Type B pancreatic cell (in vitro differentiated cells): ENCODE measurements at regions not wholly inside any gene's neighbourhood (a gene's known extent, or its start where the extent isn't known, plus 50 kb on each side); places are given as distances from the start of the nearest gene placed in this dataset.

Experiments used
- DNase-seq: peaks from one replicate; pipeline ENCODE4 v3.0.0; 2021; ENCODE audit warnings: mixed read lengths; ENCODE audit not compliant: unreplicated experiment; ENCODE audit errors: extremely low spot score
- H3K27ac Mint-ChIP-seq: 2 replicates; pipeline ENCODE4 v1.8.0; 2021; ENCODE audit warnings: mild to moderate bottlenecking, mixed read lengths
- H3K27me3 Mint-ChIP-seq: 2 replicates; pipeline ENCODE4 v1.8.0; 2021; ENCODE audit warnings: mixed read lengths
- H3K36me3 Mint-ChIP-seq: 2 replicates; pipeline ENCODE4 v1.8.0; 2021; ENCODE audit warnings: mixed read lengths
- H3K4me1 Mint-ChIP-seq: one replicate; pipeline ENCODE4 v1.8.0; 2021; ENCODE audit warnings: mixed read lengths; ENCODE audit not compliant: unreplicated experiment
- H3K4me3 Mint-ChIP-seq: 2 replicates; pipeline ENCODE4 v1.8.0; 2021; ENCODE audit warnings: mild to moderate bottlenecking, mixed read lengths
- H3K9me3 Mint-ChIP-seq: 2 replicates; pipeline ENCODE4 v1.8.0; 2021; ENCODE audit warnings: mixed read lengths
- CTCF ChIP-seq: fragments of 200-600 bp; sonication (generic); conservative IDR thresholded peaks from 2 replicates; pipeline ENCODE4 v1.5.0; 2021; ENCODE audit warnings: antibody characterized with exemption, mild to moderate bottlenecking

DNA sequence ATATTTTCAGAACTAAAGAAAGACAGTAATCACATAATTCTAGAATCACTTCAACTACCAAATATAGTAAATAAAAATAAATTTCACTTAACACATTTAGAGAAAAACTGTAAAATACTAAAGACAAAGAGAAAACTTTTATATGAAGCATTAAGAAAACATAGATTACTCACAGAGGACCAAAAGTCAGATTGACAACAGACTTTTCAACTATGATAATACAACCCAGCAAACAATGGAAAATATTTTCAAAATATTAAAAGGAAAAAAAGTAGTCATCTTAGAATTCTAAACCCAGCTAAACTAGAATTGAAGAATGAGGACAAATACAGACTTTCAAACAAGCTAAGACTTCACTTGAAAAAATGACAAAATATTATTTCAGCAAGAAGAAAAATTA, 164.8 kb upstream of the ARID1B start:
- Mint-ChIP-seq H3K36me3 (no peaks in the 10 kb centered on the region), H3K27me3 (no peaks in the 10 kb centered on the region), H3K4me3 (no peak overlapping the region), H3K27ac (no peak overlapping the region), H3K4me1 (peaks cover 3% of the 10 kb centered on the region), H3K9me3 (peaks cover 11% of the 10 kb centered on the region)
- no peak for TF ChIP-seq CTCF
- DNase-seq, result no peak

GRCh38 chr6:156602066-156602385, 175.2 kb upstream of the ARID1B start:
- no peak for DNase-seq
- H3K9me3 Mint-ChIP-seq, result no peaks in the 10 kb centered on the region
- peaks cover 25% of the 10 kb centered on the region for H3K4me1 Mint-ChIP-seq
- no peak overlapping the region for H3K4me3 Mint-ChIP-seq
- no peaks in the 10 kb centered on the region for H3K36me3 Mint-ChIP-seq
- no peak overlapping the region for H3K27ac Mint-ChIP-seq
- peaks cover 11% of the 10 kb centered on the region for H3K27me3 Mint-ChIP-seq
- TF ChIP-seq CTCF, result no peak

DNA sequence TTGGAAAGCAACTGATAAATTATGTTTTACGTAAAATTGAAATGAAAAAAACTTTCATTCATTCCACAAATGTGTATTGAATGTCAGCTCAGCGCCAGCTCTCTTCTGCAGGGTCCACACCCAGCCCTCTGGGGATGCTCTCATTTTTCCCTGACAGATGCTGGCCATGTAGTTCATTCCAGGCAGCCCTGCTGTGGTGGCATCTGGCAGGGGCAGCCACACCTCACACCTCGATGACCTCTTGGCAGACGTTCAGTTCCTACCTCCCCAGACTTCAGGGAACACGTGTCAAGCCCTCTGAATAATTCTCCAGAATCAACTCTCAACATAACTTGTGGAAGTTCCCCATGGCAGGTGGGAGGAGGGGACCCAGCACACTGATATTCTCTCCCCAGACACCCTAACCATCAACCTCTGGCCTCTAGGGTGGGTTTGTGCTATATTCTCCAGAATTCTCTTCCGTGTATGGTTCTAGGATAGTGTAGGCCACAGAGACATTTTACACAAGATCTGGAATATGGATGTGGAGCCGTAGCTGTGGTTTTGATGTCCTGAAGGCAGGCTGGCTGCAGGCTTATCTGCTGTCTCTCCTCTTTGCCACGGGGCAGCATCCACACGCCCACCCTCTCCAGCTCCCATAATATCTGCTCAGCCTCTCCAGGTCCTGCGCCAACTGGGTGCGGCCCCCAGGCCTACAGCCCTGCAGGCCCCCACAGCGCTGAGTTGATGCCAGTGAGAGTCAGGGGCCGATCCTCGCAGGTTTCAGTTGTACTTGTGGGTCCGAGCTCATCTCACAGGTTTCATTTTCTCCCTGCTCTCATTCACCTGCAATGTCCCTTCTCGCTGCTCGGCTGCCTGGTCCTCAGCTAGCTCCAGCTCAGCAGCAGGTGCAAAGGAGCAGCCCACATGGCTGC, 175.8 kb upstream of the ARID1B start:
- TF ChIP-seq CTCF, result no peak
- peaks cover 11% of the 10 kb centered on the region for H3K27me3 Mint-ChIP-seq
- no peak overlapping the region for H3K27ac Mint-ChIP-seq
- no peak overlapping the region for H3K4me3 Mint-ChIP-seq
- no peaks in the 10 kb centered on the region for H3K36me3 Mint-ChIP-seq
- peaks cover 28% of the 10 kb centered on the region for H3K4me1 Mint-ChIP-seq
- H3K9me3 Mint-ChIP-seq, result no peaks in the 10 kb centered on the region
- DNase-seq, result no peak

DNA sequence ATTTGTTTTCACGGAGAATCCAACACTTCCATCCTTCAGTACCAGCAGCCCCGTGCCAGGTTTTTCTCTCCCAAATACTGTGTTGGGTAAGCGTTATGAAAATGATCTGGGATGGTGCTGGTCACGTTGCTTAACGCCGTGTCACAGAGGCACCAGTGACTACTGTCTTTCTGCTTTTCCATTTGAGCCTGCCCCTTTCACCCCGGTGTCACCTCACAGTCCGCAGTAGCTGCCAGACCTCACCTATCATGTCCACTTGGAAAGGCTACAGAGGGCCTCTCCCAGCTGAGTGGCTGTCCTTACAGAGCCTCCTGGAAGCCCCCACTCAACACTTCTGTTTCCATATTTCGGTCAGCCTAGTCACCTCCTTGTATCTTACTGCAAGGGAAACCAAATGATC, 176.5 kb upstream of the ARID1B start:
- DNase-seq, result no peak
- H3K4me3 Mint-ChIP-seq, result no peak overlapping the region

DNA sequence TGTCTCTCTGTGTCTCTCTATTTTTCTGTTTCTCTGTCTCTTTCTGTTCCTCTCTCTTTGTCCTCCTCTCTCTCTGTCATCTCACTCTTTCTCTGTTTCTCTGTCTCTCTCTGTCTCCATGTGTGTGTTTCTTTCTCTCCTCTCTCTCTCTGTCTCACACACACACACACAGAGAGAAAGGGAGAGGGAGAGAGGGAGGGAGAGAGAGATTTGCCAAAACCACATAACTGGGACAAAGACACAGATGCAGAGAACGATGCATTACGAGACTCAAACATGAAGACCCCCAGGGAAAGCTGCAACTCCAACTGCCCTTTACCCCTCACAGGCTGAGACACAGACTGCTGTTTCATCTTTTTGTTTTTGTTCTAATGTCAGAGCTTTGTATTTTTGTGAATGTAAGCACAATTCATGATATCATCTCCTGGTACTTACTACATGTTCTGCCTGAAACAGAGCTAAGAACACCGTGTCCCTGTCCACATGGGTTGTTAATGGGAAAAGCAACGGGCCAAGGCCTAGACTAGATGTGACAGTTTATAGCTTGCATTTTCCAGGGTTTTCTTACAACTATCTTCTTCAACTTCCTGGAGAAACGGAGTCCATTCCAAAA, 177.1 kb upstream of the ARID1B start:
- Mint-ChIP-seq H3K4me3 (no peak overlapping the region), H3K4me1 (peaks cover 28% of the 10 kb centered on the region), H3K27ac (no peak overlapping the region), H3K36me3 (no peaks in the 10 kb centered on the region), H3K9me3 (no peaks in the 10 kb centered on the region), H3K27me3 (peaks cover 11% of the 10 kb centered on the region)
- TF ChIP-seq CTCF, result no peak
- no peak for DNase-seq

More for the DNA sequence above, 176.5 kb upstream of the ARID1B start:
- Mint-ChIP-seq H3K36me3 (no peaks in the 10 kb centered on the region), H3K4me1 (peaks cover 28% of the 10 kb centered on the region), H3K27me3 (peaks cover 11% of the 10 kb centered on the region), H3K27ac (no peak overlapping the region), H3K9me3 (no peaks in the 10 kb centered on the region)
- no peak for TF ChIP-seq CTCF
